ENCODE measurements at regions not wholly inside any gene's neighbourhood (a gene's known extent, or its start where the extent isn't known, plus 50 kb on each side); places are given as distances from the start of the nearest gene placed in this dataset.
"Not testable (repeated sequence)": the region's sequence is repeated elsewhere in the genome, so short reads cannot be mapped to it uniquely, and the experiment has no call there.

- intact Hi-C loops (cut with DNase I, micrococcal nuclease), result no loop called here
- H3K36me3 ChIP-seq (ENCODE audit: low read depth), result no peaks in the 10 kb centered on the region
Measured at GRCh38 chr1:184183919-184184318, 132.4 kb downstream of the TSEN15 start.

GRCh38 chr1:184184614-184185013, 133.1 kb downstream of the TSEN15 start:
- H3K36me3 ChIP-seq (ENCODE audit: low read depth); DNase-seq; H3K9me3 ChIP-seq; H3K4me3 ChIP-seq; ATAC-seq; intact Hi-C loops (cut with DNase I, micrococcal nuclease); H3K4me1 ChIP-seq (ENCODE audit: low read depth): not testable (repeated sequence)

More at GRCh38 chr1:184183919-184184318, 132.4 kb downstream of the TSEN15 start:
- no peak overlapping the region for H3K4me3 ChIP-seq
- H3K9me3 ChIP-seq, result no peaks in the 10 kb centered on the region
- DNase-seq (no peak), ATAC-seq (no peak)
- H3K4me1 ChIP-seq (ENCODE audit: low read depth), result no peaks in the 10 kb centered on the region
- TF ChIP-seq, protein P1, sequence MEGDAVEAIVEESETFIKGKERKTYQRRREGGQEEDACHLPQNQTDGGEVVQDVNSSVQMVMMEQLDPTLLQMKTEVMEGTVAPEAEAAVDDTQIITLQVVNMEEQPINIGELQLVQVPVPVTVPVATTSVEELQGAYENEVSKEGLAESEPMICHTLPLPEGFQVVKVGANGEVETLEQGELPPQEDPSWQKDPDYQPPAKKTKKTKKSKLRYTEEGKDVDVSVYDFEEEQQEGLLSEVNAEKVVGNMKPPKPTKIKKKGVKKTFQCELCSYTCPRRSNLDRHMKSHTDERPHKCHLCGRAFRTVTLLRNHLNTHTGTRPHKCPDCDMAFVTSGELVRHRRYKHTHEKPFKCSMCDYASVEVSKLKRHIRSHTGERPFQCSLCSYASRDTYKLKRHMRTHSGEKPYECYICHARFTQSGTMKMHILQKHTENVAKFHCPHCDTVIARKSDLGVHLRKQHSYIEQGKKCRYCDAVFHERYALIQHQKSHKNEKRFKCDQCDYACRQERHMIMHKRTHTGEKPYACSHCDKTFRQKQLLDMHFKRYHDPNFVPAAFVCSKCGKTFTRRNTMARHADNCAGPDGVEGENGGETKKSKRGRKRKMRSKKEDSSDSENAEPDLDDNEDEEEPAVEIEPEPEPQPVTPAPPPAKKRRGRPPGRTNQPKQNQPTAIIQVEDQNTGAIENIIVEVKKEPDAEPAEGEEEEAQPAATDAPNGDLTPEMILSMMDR (IDR thresholded peaks at IDR 0.05), result no peak

GRCh38 chr1:184185347-184185746, 133.8 kb downstream of the TSEN15 start:
- no peaks in the 10 kb centered on the region for H3K36me3 ChIP-seq (ENCODE audit: low read depth)
- H3K9me3 ChIP-seq, result no peaks in the 10 kb centered on the region
- DNase-seq, result no peak
- TF ChIP-seq, protein P1 (IDR thresholded peaks at IDR 0.05), result no peak
- ATAC-seq, result no peak
- intact Hi-C loops (cut with DNase I, micrococcal nuclease), result no loop called here
- no peak overlapping the region for H3K4me3 ChIP-seq
- H3K4me1 ChIP-seq (ENCODE audit: low read depth), result no peaks in the 10 kb centered on the region

DNA sequence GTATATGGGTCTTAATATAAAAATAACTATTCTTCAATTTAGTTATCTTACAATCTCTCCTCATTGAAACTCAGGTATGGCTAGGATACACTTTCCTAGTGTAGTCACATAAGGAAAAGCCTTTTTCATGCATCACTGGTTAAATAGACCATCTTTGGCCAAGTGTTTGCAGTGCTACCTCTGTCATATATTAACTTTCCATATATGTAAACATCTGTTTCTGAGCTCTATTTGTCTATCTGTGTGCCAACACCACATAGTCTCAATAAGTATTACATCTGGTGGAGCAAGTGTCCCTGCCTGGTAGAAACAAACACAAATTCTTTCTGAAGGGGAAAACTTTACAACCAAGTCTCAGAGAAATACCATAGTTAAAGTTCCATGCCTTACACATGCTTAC, 134.6 kb downstream of the TSEN15 start:
- peak; percentile 43 for ATAC-seq
- Histone ChIP-seq H3K4me3 (no peak overlapping the region), H3K9me3 (no peaks in the 10 kb centered on the region), H3K4me1 (ENCODE audit: low read depth) (no peaks in the 10 kb centered on the region), H3K36me3 (ENCODE audit: low read depth) (no peaks in the 10 kb centered on the region)
- TF ChIP-seq, protein P1 (IDR thresholded peaks at IDR 0.05), result no peak
- DNase-seq, result no peak
- intact Hi-C loops (cut with DNase I, micrococcal nuclease), result no loop called here

DNA sequence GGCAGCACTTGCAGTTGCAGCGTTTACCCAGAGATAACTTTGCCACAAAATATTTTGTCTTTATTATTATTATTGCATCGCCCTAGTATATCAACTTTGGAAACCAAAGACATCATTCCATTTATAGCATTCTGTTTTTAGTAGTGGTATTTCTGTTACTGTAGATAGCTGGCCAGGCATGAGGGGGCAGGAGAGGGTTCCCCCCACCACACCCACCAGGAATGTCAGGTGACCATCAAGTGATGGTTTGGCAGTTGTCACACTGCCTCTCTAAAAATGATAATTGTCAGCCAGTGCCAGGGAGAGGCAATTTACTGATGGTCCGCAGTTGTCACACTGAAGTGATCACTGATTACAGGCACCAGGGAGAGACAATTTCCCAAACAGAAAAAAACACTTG, 135.6 kb downstream of the TSEN15 start:
- H3K4me1 ChIP-seq (ENCODE audit: low read depth), result no peaks in the 10 kb centered on the region
- TF ChIP-seq, protein P1 (IDR thresholded peaks at IDR 0.05), result no peak
- ATAC-seq (no peak), DNase-seq (no peak)
- no peak overlapping the region for H3K4me3 ChIP-seq
- no peaks in the 10 kb centered on the region for H3K9me3 ChIP-seq
- intact Hi-C loops (cut with DNase I, micrococcal nuclease), result no loop called here
- no peaks in the 10 kb centered on the region for H3K36me3 ChIP-seq (ENCODE audit: low read depth)

GRCh38 chr1:184188037-184188436, 136.5 kb downstream of the TSEN15 start:
- intact Hi-C loops (cut with DNase I, micrococcal nuclease), result no loop called here
- Histone ChIP-seq H3K4me1 (ENCODE audit: low read depth) (no peaks in the 10 kb centered on the region), H3K4me3 (no peak overlapping the region), H3K36me3 (ENCODE audit: low read depth) (no peaks in the 10 kb centered on the region), H3K9me3 (no peaks in the 10 kb centered on the region)
- TF ChIP-seq, protein P1 (IDR thresholded peaks at IDR 0.05), result no peak
- ATAC-seq, result no peak
- no peak for DNase-seq
